D721Med (cell line): ENCODE measurements at regions not wholly inside any gene's neighbourhood (a gene's known extent, or its start where the extent isn't known, plus 50 kb on each side); places are given as distances from the start of the nearest gene placed in this dataset.

Experiments
- DNase-seq: peaks from one replicate; pipeline ENCODE4 v3.0.0; 2011; ENCODE audit warnings: low spot score; ENCODE audit not compliant: insufficient read length
- FAIRE-seq: peaks from 2 replicates; lab custom pipeline; 2011; peaks lifted over from hg19 to GRCh38; lab: Jason Lieb, UNC
- TF ChIP-seq, protein P1 (sequence below): IDR thresholded peaks from 2 replicates; pipeline ENCODE4 v1.5.1; 2012; ENCODE audit warnings: mild to moderate bottlenecking, control low read depth; ENCODE audit not compliant: insufficient read depth; ENCODE audit errors: missing control alignments

DNA sequence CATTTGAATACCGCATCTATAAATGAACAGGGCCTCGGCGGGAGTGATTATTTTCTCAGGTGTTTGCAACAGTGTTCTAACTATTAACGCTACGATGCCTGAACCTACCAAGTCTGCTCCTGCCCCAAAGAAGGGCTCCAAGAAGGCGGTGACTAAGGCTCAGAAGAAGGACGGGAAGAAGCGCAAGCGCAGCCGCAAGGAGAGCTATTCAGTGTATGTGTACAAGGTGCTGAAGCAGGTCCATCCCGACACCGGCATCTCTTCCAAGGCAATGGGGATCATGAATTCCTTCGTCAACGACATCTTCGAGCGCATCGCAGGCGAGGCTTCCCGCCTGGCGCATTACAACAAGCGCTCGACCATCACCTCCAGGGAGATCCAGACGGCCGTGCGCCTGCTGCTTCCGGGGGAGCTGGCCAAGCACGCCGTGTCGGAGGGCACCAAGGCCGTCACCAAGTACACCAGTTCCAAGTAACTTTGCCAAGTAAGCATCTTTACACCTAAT is 70.9 kb downstream of the HFE start:
- TF ChIP-seq, protein P1, sequence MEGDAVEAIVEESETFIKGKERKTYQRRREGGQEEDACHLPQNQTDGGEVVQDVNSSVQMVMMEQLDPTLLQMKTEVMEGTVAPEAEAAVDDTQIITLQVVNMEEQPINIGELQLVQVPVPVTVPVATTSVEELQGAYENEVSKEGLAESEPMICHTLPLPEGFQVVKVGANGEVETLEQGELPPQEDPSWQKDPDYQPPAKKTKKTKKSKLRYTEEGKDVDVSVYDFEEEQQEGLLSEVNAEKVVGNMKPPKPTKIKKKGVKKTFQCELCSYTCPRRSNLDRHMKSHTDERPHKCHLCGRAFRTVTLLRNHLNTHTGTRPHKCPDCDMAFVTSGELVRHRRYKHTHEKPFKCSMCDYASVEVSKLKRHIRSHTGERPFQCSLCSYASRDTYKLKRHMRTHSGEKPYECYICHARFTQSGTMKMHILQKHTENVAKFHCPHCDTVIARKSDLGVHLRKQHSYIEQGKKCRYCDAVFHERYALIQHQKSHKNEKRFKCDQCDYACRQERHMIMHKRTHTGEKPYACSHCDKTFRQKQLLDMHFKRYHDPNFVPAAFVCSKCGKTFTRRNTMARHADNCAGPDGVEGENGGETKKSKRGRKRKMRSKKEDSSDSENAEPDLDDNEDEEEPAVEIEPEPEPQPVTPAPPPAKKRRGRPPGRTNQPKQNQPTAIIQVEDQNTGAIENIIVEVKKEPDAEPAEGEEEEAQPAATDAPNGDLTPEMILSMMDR: no peak
- FAIRE-seq: no peak
- DNase-seq: no peak

DNA sequence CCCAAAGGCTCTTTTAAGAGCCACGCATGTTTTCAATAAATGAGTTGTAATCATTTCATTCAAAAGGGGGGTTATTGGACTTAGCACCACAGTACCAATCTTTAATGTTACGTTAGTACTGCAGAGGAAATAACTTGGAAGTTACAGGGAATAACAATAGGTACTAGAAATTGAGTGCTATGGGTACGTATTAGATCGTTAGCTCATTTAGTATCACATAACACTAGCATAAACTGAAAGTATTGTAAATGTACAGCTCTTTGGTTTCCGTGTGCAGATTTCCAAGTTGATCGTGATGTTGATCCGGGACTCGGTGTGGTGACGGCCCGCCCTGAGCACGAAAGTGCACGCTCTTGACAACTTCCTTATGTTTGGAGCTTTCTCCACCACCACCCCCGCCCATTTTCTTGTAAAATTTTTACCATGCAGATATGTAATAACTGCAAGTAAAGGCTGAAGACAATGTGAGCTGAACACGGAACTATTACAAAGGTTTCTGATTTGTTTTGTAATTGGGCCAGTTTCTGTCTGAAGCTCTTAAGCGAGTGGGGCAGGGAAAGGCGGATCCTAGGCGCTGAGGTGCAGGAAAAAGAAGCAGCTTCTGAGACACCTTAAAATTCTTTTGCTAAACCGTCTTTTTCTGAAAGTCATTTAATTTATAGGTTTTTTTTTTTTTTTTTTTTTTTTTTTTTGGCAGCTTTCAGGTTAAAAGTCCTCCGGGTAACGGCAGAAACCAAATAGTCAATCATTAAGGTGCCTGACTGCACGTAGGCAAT is 71.5 kb downstream of the HFE start:
- FAIRE-seq: no peak
- TF ChIP-seq, protein P1: no peak
- DNase-seq: no peak

DNA sequence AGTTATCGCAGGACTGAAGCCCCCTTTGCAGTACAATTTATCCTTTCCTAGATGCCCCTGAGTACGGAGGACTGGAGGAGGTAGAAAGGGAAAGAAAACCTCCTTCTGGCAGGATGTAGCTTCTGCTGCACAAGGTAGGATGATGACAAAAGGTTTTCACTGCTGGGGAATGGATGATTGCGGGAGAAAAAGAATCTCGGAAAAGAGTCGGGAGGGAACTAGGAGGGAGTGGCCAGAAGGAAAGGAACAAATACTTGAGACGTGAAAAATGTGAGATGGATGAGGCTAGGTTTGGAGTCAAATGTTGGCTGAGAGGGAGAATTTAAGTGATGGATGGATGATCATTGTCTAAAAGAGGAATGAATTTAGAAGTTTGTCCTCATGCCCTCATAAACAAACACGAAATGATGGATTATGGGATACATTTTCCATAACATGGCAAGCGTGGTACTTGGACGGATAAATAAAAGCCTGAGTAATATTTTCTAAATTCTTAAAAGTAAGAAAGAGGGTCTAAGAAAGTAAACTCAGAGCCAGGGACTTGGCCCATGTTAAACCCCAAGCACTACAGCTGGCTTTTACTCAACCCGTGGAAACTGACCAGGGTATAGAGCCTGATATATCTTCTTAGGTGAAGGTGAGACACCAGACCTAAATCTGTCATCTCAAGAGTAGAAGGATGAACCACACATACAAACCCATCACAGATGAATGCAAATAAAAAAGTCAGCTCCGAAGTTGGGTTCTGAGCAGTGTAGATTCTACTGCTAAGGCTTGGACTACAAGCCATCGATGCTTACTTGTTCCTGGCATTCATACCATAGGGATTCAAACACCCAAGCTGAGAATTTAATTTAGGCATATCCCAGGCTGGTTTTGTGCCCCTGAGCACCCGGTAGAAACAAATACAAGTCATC is 72.4 kb downstream of the HFE start:
- FAIRE-seq (no peak), DNase-seq (no peak)
- TF ChIP-seq, protein P1: no peak

DNA sequence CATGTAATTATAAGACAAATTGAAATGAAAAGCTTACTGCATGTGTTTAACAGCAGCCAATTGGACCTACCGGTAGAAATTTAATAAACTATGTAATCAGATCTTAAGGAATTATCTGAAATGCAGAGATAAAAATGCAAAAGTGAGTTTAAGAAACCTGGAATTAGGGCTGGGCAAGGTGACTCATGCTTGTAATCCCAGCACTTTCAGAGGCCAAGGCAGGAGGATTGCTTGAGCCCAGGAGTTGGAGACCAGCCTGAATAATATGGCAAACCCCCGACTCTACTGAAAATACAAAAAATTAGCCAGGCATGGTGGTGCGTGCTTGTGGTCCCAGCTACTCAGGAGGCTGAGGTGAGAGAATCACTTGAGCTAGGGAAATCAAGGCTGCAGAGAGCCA is 74.1 kb downstream of the HFE start:
- no peak for FAIRE-seq

DNA sequence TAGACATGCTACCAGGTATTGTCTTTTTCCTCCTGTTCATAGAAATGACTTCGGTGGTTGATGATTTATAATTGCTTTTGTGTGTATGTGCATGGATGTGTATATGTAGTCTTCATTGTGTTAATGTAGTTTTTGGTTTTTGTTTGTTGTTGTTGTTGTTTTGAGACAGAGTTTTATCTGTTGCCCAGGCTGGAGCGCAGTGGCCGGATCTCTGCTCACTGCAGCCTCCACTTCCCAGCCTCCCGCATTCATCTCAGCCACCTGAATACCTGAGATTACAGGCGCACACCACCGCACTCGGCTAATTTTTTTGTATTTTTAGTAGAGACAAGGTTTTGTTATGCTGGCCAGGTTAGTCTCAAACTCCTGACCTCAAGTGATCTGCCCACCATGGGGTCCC is 75.2 kb downstream of the HFE start:
- TF ChIP-seq, protein P1: no peak
- FAIRE-seq (no peak), DNase-seq (no peak)

More for the DNA sequence above, 74.1 kb downstream of the HFE start:
- TF ChIP-seq, protein P1: no peak
- no peak for DNase-seq

DNA sequence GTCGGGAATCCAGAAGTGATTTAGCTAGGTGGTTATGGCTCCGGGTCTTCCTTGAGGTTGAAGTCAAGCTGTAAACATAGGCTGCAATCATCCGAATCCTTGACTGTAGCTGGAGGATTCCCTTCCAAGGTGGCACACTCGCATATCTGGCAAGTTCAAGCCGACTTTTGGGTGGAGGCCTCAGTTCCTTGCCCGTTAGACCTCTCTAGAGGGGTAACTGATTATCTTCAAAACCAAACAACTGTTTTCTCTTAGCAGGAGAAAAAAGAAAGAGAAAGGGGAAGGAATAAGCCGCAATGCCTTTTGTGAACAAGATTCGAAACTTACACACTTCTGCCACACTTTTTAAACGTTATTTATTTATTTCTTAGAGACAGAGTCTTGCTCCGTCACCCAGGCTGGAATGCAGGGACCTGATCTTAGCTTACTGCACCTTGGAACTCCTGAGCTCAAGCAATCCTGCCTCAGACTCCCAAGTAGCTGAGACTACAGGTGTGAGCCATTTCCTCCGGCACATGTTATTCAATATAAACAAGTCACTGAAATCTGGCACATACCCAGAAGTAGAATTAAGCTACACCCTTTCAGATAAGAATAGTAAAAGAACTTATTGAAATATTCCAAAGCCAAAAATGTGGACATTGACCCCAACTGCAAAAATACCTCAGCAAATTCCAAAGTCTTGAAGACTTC is 76.3 kb downstream of the HFE start:
- TF ChIP-seq, protein P1: no peak
- FAIRE-seq (no peak), DNase-seq (no peak)
